ENCODE measurements at regions not wholly inside any gene's neighbourhood (a gene's known extent, or its start where the extent isn't known, plus 50 kb on each side); places are given as distances from the start of the nearest gene placed in this dataset.

DNA sequence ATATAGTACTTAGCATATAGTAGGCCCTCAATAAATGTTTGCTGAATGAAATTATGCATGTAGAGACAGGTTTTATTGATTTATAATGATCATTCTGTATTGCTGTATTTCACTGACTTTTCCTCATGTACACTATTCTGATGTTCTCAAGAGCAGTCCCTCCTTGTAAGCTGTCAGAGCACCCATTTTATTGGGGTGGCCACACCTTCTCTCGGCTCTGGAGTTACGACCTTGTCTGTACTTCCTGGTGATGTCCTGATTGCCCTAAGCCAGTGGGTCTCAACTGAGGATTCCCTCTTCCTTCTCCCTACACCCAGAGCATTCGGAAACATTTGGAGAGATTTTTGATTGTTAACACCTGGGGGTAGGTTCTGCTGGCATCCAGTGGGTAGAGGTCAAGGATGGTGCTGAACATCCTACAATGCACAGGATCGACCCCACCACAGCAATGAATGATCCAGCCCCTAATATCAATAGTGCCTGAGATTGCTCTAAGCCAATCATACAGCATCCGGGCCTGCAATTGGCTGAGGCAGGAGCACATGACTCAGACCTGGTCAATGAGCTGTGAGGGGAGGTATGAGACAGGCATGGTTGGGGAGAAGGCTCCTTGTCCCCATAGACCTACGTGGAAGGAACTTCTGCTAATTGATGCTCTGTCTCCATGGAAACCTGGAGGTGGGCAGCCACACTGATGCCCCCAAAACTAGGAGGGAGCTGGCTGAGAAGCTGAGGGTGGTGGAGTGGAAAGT lies 58.8 kb downstream of the CLDN34 start:
- peaks cover 70% of the 10 kb centered on the region for H3K79me2 ChIP-seq (ENCODE audit: insufficient read depth, low read depth)

GRCh38 chrX:10028283-10029104 lies 61.3 kb downstream of the CLDN34 start:
- Histone ChIP-seq H3K27ac (peak overlapping the region; percentile 95), H3K27me3 (ENCODE audit: insufficient read depth, low read depth) (no peaks in the 10 kb centered on the region), H3K9ac (no peak overlapping the region; the same call in 1 of the 2 replicates), H3K4me1 (ENCODE audit: low read depth, poor library complexity, severe bottlenecking) (peaks cover 77% of the 10 kb centered on the region), H4K20me1 (ENCODE audit: insufficient read depth) (no peaks in the 10 kb centered on the region), H3K4me3 (IDR thresholded peaks at IDR 0.05; ENCODE audit: insufficient read depth, low read depth, low read length) (no peak overlapping the region), H2AFZ (ENCODE audit: low read depth) (no peak overlapping the region), H3K36me3 (ENCODE audit: insufficient read depth) (no peaks in the 10 kb centered on the region), H3K79me2 (ENCODE audit: insufficient read depth, low read depth) (peaks cover 64% of the 10 kb centered on the region), H3K4me2 (peak overlapping the region; percentile 53)
- no peak for TF ChIP-seq CTCF (conservative IDR thresholded peaks at IDR 0.05; ENCODE audit: low read depth, low read length)

More for the DNA sequence above, 58.8 kb downstream of the CLDN34 start:
- no peaks in the 10 kb centered on the region for H3K36me3 ChIP-seq (ENCODE audit: insufficient read depth)
- H2AFZ ChIP-seq (ENCODE audit: low read depth): no peak overlapping the region
- no peak overlapping the region for H3K4me3 ChIP-seq (IDR thresholded peaks at IDR 0.05; ENCODE audit: insufficient read depth, low read depth, low read length)
- H3K4me1 ChIP-seq (ENCODE audit: low read depth, poor library complexity, severe bottlenecking): peaks cover 55% of the 10 kb centered on the region
- no peak overlapping the region for H3K27ac ChIP-seq
- no peaks in the 10 kb centered on the region for H3K27me3 ChIP-seq (ENCODE audit: insufficient read depth, low read depth)
- no peak overlapping the region for H3K4me2 ChIP-seq
- no peak overlapping the region for H3K9ac ChIP-seq
- no peaks in the 10 kb centered on the region for H4K20me1 ChIP-seq (ENCODE audit: insufficient read depth)
- TF ChIP-seq CTCF (conservative IDR thresholded peaks at IDR 0.05; ENCODE audit: low read depth, low read length): no peak

- H3K4me1 ChIP-seq (ENCODE audit: low read depth, poor library complexity, severe bottlenecking): peaks cover 93% of the 10 kb centered on the region
- H2AFZ ChIP-seq (ENCODE audit: low read depth): no peak overlapping the region
- no peak for TF ChIP-seq CTCF (conservative IDR thresholded peaks at IDR 0.05; ENCODE audit: low read depth, low read length)
- H3K4me3 ChIP-seq (IDR thresholded peaks at IDR 0.05; ENCODE audit: insufficient read depth, low read depth, low read length): no peak overlapping the region
- peaks cover 67% of the 10 kb centered on the region; the same call in 1 of the 2 replicates for H3K79me2 ChIP-seq (ENCODE audit: insufficient read depth, low read depth)
- H3K27ac ChIP-seq: peak overlapping the region; percentile 95
- peak overlapping the region; percentile 62 for H3K4me2 ChIP-seq
- no peaks in the 10 kb centered on the region for H3K36me3 ChIP-seq (ENCODE audit: insufficient read depth)
- H3K27me3 ChIP-seq (ENCODE audit: insufficient read depth, low read depth): no peaks in the 10 kb centered on the region
- no peak overlapping the region for H3K9ac ChIP-seq
- H4K20me1 ChIP-seq (ENCODE audit: insufficient read depth): no peaks in the 10 kb centered on the region
These were observed 63.4 kb downstream of the CLDN34 start for GRCh38 chrX:10030570-10030969.

DNA sequence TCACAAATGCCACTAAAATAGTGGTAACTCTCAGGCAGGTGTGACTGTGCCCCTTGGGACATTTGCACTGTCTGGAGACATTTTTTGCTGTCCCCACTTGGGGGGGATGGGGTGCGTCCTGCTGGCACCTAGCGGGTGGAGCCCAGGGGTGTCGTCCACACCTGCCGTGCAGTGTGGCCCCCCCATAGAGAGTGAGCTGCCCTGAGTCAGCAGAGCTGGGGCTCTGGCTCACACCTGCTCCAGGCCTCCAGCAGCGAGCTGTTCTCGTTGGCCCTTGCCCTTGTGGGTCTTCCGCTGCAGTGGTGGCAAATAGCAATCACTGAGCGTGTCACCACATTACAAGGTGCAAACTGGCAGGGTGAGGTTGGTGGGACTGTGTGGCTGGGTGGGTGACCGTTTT lies 64.6 kb downstream of the CLDN34 start:
- Histone ChIP-seq H3K27me3 (ENCODE audit: insufficient read depth, low read depth) (no peaks in the 10 kb centered on the region), H3K27ac (peak overlapping the region; percentile 95), H3K4me2 (peak overlapping the region; percentile 62), H3K36me3 (ENCODE audit: insufficient read depth) (no peaks in the 10 kb centered on the region), H3K4me1 (ENCODE audit: low read depth, poor library complexity, severe bottlenecking) (peaks cover 84% of the 10 kb centered on the region), H3K9ac (peak overlapping the region; percentile 71; the same call in 1 of the 2 replicates), H3K79me2 (ENCODE audit: insufficient read depth, low read depth) (peaks cover 59% of the 10 kb centered on the region; the same call in 1 of the 2 replicates), H4K20me1 (ENCODE audit: insufficient read depth) (no peaks in the 10 kb centered on the region), H2AFZ (ENCODE audit: low read depth) (no peak overlapping the region), H3K4me3 (IDR thresholded peaks at IDR 0.05; ENCODE audit: insufficient read depth, low read depth, low read length) (no peak overlapping the region)
- no peak for TF ChIP-seq CTCF (conservative IDR thresholded peaks at IDR 0.05; ENCODE audit: low read depth, low read length)
